ENCODE measurements at regions not wholly inside any gene's neighbourhood (a gene's known extent, or its start where the extent isn't known, plus 50 kb on each side); places are given as distances from the start of the nearest gene placed in this dataset.

DNA sequence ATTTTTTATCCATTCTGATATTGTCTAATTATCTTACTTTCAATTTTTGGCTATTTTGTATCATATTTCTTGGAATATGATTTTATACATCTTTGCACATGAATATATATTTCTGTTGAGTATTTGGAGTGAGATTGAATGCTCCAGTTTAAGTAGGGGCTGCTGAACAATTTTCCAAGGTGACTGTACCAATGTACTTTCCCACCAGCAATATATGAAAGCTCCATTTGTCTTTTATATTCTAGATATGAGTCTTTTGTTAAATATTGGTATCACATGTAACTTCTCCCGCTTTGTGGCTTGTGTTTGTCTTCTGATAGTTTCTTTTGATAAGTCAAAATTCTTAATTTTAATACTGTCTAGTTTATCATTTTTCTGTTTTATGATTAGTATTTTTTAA is 144.6 kb upstream of the MDFIC start:
- Histone ChIP-seq H3K4me3 (ENCODE audit: low read depth, low read length) (no peak overlapping the region), H3K27ac (ENCODE audit: insufficient read depth, low read length, poor library complexity, severe bottlenecking) (no peak overlapping the region), H3K4me1 (ENCODE audit: control insufficient read depth, insufficient read depth, low read length, poor library complexity, severe bottlenecking) (no peaks in the 10 kb centered on the region), H3K9me3 (ENCODE audit: control insufficient read depth in 2 of 2, low read length in 2 of 2) (no peaks in the 10 kb centered on the region), H3K27me3 (ENCODE audit: control insufficient read depth, insufficient read depth, low read length) (no peaks in the 10 kb centered on the region), H3K36me3 (ENCODE audit: control insufficient read depth, insufficient read depth, low read length) (no peaks in the 10 kb centered on the region)
- no peak for DNase-seq
- ATAC-seq (ENCODE audit: low read depth in 2 of 2), result no peak
- no peaks in the 10 kb centered on the region for H3K27me3 Mint-ChIP-seq
- no peaks in the 10 kb centered on the region for H3K4me1 Mint-ChIP-seq
- no peaks in the 10 kb centered on the region for H3K36me3 Mint-ChIP-seq
- peaks cover 0 to 3% (median 0%) of the 10 kb centered on the region in 7 donors for H3K9me3 Mint-ChIP-seq
- H3K27ac Mint-ChIP-seq, result no peak overlapping the region
- no peak overlapping the region for H3K4me3 Mint-ChIP-seq

DNA sequence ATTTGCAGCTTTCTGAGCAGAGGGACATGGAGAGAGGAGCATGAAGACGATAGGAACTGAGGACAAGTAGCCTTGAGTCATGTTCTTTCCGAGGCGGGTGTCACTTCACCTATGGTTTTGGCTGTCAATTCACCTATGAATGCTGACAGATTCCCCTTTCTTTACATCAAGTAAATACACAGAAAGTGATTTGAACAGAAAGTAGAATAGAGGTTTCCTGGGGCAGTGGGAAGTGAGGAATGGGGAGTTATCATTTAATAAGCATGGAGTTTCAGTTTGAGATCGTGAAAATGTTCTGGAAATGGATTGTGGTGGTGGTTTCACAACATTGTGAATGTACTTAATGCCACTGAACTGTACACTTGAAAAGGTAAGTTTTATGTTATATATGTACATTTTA is 138.4 kb upstream of the MDFIC start:
- H3K4me3 Mint-ChIP-seq, result no peak overlapping the region
- Histone ChIP-seq H3K27ac (ENCODE audit: insufficient read depth, low read length, poor library complexity, severe bottlenecking) (no peak overlapping the region), H3K9me3 (ENCODE audit: control insufficient read depth in 2 of 2, low read length in 2 of 2) (no peaks in the 10 kb centered on the region), H3K4me1 (ENCODE audit: control insufficient read depth, insufficient read depth, low read length, poor library complexity, severe bottlenecking) (no peaks in the 10 kb centered on the region), H3K36me3 (ENCODE audit: control insufficient read depth, insufficient read depth, low read length) (no peaks in the 10 kb centered on the region), H3K4me3 (ENCODE audit: low read depth, low read length) (no peak overlapping the region), H3K27me3 (ENCODE audit: control insufficient read depth, insufficient read depth, low read length) (no peaks in the 10 kb centered on the region)
- H3K27me3 Mint-ChIP-seq, result no peaks in the 10 kb centered on the region
- DNase-seq (no peak), ATAC-seq (ENCODE audit: low read depth in 2 of 2) (no peak)
- peaks cover 0 to 9% (median 0%) of the 10 kb centered on the region in 4 donors for H3K4me1 Mint-ChIP-seq
- no peak overlapping the region for H3K27ac Mint-ChIP-seq
- no peaks in the 10 kb centered on the region for H3K36me3 Mint-ChIP-seq
- H3K9me3 Mint-ChIP-seq, result peaks cover 0 to 2% (median 0%) of the 10 kb centered on the region in 7 donors

DNA sequence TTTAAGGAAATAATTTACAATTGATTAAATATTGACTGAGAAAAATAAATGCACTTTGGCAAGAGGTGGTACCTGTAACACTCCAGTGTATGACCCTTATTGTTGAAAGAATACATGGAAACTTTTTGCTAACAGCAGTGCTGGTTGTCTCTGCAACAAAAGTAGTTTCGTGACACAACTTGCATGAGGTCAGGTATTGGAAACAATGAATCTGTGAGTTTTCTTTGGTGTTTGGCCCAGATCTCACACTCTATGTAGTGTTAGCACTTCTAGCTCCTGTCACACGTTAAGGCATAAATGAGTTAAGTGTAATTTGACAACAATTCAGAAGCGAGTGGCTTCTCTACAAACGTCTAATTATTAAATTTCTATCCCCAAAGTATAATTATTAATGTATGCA is 137.7 kb upstream of the MDFIC start:
- no peak overlapping the region for H3K4me3 ChIP-seq (ENCODE audit: low read depth, low read length)
- no peaks in the 10 kb centered on the region for H3K9me3 ChIP-seq (ENCODE audit: control insufficient read depth in 2 of 2, low read length in 2 of 2)
- H3K4me1 ChIP-seq (ENCODE audit: control insufficient read depth, insufficient read depth, low read length, poor library complexity, severe bottlenecking), result no peaks in the 10 kb centered on the region
- Mint-ChIP-seq H3K9me3 (peaks cover 0 to 3% (median 0%) of the 10 kb centered on the region in 7 donors), H3K4me3 (no peak overlapping the region), H3K27ac (no peak overlapping the region), H3K4me1 (peaks cover 0 to 11% (median 0%) of the 10 kb centered on the region in 4 donors), H3K27me3 (no peaks in the 10 kb centered on the region), H3K36me3 (no peaks in the 10 kb centered on the region)
- H3K36me3 ChIP-seq (ENCODE audit: control insufficient read depth, insufficient read depth, low read length), result no peaks in the 10 kb centered on the region
- ATAC-seq (ENCODE audit: low read depth in 2 of 2), result no peak
- no peaks in the 10 kb centered on the region for H3K27me3 ChIP-seq (ENCODE audit: control insufficient read depth, insufficient read depth, low read length)
- H3K27ac ChIP-seq (ENCODE audit: insufficient read depth, low read length, poor library complexity, severe bottlenecking), result no peak overlapping the region
- no peak for DNase-seq

DNA sequence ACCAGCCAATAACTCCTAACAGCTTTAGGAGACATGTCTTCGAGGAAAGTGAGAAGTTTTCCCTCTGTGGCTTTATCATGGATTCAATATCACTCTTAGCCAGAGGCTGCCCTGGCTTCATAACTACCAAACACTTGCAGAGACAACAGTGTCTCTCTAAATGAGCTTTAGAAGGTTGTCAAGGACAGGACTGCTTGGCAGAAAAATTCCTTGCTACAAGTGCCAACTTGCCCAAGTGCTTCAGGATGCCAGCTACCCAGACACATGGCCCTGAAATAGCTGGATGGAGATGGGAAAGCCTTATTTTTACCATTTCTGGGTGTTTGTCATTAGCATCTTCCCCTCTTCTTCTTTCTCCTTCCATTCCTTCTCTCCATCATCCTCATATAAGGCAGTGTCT is 137.1 kb upstream of the MDFIC start:
- Histone ChIP-seq H3K4me1 (ENCODE audit: control insufficient read depth, insufficient read depth, low read length, poor library complexity, severe bottlenecking) (no peaks in the 10 kb centered on the region), H3K27ac (ENCODE audit: insufficient read depth, low read length, poor library complexity, severe bottlenecking) (no peak overlapping the region), H3K36me3 (ENCODE audit: control insufficient read depth, insufficient read depth, low read length) (no peaks in the 10 kb centered on the region), H3K27me3 (ENCODE audit: control insufficient read depth, insufficient read depth, low read length) (no peaks in the 10 kb centered on the region), H3K4me3 (ENCODE audit: low read depth, low read length) (no peak overlapping the region), H3K9me3 (ENCODE audit: control insufficient read depth in 2 of 2, low read length in 2 of 2) (no peaks in the 10 kb centered on the region)
- Mint-ChIP-seq H3K4me1 (peaks cover 0 to 11% (median 0%) of the 10 kb centered on the region in 4 donors), H3K4me3 (no peak overlapping the region), H3K27me3 (no peaks in the 10 kb centered on the region), H3K27ac (peak overlapping the region in 1 of 3 donors; percentile 11), H3K9me3 (peaks cover 0 to 4% (median 0%) of the 10 kb centered on the region in 7 donors), H3K36me3 (no peaks in the 10 kb centered on the region)
- DNase-seq, result no peak
- ATAC-seq (ENCODE audit: low read depth in 2 of 2), result no peak

- peaks cover 0 to 11% (median 0%) of the 10 kb centered on the region in 4 donors for H3K4me1 Mint-ChIP-seq
- no peak overlapping the region for H3K4me3 Mint-ChIP-seq
- H3K36me3 Mint-ChIP-seq, result no peaks in the 10 kb centered on the region
- H3K36me3 ChIP-seq (ENCODE audit: control insufficient read depth, insufficient read depth, low read length), result no peaks in the 10 kb centered on the region
- no peak for ATAC-seq (ENCODE audit: low read depth in 2 of 2)
- H3K4me3 ChIP-seq (ENCODE audit: low read depth, low read length), result no peak overlapping the region
- H3K27ac Mint-ChIP-seq, result no peak overlapping the region
- no peak overlapping the region for H3K27ac ChIP-seq (ENCODE audit: insufficient read depth, low read length, poor library complexity, severe bottlenecking)
- no peaks in the 10 kb centered on the region for H3K9me3 ChIP-seq (ENCODE audit: control insufficient read depth in 2 of 2, low read length in 2 of 2)
- H3K27me3 ChIP-seq (ENCODE audit: control insufficient read depth, insufficient read depth, low read length), result no peaks in the 10 kb centered on the region
- H3K9me3 Mint-ChIP-seq, result peaks cover 0 to 4% (median 0%) of the 10 kb centered on the region in 7 donors
- no peak for DNase-seq
- H3K4me1 ChIP-seq (ENCODE audit: control insufficient read depth, insufficient read depth, low read length, poor library complexity, severe bottlenecking), result no peaks in the 10 kb centered on the region
- H3K27me3 Mint-ChIP-seq, result no peaks in the 10 kb centered on the region
Measured at GRCh38 chr7:114785496-114785895, 136.4 kb upstream of the MDFIC start.

DNA sequence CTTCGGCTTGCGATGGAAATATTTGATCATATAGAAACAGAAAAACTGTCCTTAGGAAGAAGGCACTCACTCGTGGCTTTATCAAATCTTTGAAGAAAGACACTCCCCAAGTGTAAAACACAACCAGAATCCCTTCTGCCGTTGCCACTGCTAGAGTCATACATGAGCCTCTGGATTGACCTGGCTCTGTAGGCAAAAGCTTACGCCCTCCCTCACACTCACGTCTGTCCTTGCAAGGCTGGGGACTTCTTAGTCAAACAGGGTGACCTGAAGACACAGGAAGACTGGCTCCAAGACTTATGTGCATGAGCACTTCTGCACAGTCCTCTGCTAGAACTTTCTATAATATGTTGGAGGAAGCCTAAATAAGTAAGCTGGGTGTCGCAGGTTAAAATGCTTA is 135.4 kb upstream of the MDFIC start:
- no peaks in the 10 kb centered on the region for H3K4me1 ChIP-seq (ENCODE audit: control insufficient read depth, insufficient read depth, low read length, poor library complexity, severe bottlenecking)
- Mint-ChIP-seq H3K9me3 (peaks cover 0 to 4% (median 0%) of the 10 kb centered on the region in 7 donors), H3K27ac (no peak overlapping the region), H3K4me3 (peak overlapping the region in 2 of 4 donors; percentile 30 to 64), H3K27me3 (no peaks in the 10 kb centered on the region), H3K4me1 (peaks cover 0 to 11% (median 0%) of the 10 kb centered on the region in 4 donors), H3K36me3 (no peaks in the 10 kb centered on the region)
- no peak for DNase-seq
- H3K4me3 ChIP-seq (ENCODE audit: low read depth, low read length), result no peak overlapping the region
- no peaks in the 10 kb centered on the region for H3K27me3 ChIP-seq (ENCODE audit: control insufficient read depth, insufficient read depth, low read length)
- H3K36me3 ChIP-seq (ENCODE audit: control insufficient read depth, insufficient read depth, low read length), result no peaks in the 10 kb centered on the region
- no peak for ATAC-seq (ENCODE audit: low read depth in 2 of 2)
- H3K9me3 ChIP-seq (ENCODE audit: control insufficient read depth in 2 of 2, low read length in 2 of 2), result no peaks in the 10 kb centered on the region
- H3K27ac ChIP-seq (ENCODE audit: insufficient read depth, low read length, poor library complexity, severe bottlenecking), result no peak overlapping the region

DNA sequence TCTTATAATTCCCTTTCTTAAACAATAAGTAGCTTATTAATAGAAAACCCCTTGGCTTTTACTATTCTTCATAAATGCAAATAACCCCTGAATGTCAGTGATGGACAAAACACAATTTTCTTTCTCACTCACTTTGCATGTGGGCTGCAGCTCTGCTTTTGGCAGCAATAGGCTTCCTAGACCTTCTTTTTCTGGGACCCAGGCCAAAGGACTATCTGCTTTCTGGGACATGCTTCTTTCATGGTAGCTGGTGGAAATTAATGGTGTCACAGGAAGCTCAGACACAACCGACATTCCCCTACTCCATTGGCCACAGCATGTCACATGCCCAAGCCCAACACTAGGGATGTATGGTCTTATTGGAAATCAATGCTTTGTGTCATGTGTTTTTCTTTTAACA is 134.3 kb upstream of the MDFIC start:
- H3K27ac Mint-ChIP-seq, result no peak overlapping the region
- peaks cover 0 to 11% (median 0%) of the 10 kb centered on the region in 4 donors for H3K4me1 Mint-ChIP-seq
- H3K4me3 Mint-ChIP-seq, result no peak overlapping the region
- Histone ChIP-seq H3K4me3 (ENCODE audit: low read depth, low read length) (no peak overlapping the region), H3K27ac (ENCODE audit: insufficient read depth, low read length, poor library complexity, severe bottlenecking) (no peak overlapping the region), H3K27me3 (ENCODE audit: control insufficient read depth, insufficient read depth, low read length) (no peaks in the 10 kb centered on the region), H3K9me3 (ENCODE audit: control insufficient read depth in 2 of 2, low read length in 2 of 2) (no peaks in the 10 kb centered on the region), H3K4me1 (ENCODE audit: control insufficient read depth, insufficient read depth, low read length, poor library complexity, severe bottlenecking) (no peaks in the 10 kb centered on the region), H3K36me3 (ENCODE audit: control insufficient read depth, insufficient read depth, low read length) (no peaks in the 10 kb centered on the region)
- DNase-seq (no peak), ATAC-seq (ENCODE audit: low read depth in 2 of 2) (no peak)
- no peaks in the 10 kb centered on the region for H3K36me3 Mint-ChIP-seq
- peaks cover 0 to 2% (median 0%) of the 10 kb centered on the region in 7 donors for H3K9me3 Mint-ChIP-seq
- H3K27me3 Mint-ChIP-seq, result no peaks in the 10 kb centered on the region

DNA sequence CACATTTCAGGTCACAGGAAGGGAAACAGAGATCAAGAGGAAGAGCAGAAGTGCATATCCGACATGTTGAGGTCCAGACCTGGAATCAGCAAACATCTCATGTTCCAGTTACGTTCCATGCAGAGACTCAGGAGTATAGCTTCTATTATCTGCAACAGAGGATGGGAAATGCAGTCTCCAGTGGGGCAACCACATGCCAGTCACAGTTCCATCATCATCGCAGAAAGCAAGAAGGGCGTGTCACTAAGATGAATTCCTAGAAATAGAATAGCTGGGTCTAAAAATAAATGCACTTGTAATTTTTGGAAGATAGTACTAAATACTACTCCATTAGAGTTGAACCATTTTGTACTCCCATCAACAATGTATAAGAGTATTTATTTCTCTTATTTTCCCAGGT is 133.2 kb upstream of the MDFIC start:
- Histone ChIP-seq H3K4me1 (ENCODE audit: control insufficient read depth, insufficient read depth, low read length, poor library complexity, severe bottlenecking) (no peaks in the 10 kb centered on the region), H3K27ac (ENCODE audit: insufficient read depth, low read length, poor library complexity, severe bottlenecking) (no peak overlapping the region), H3K4me3 (ENCODE audit: low read depth, low read length) (no peak overlapping the region), H3K9me3 (ENCODE audit: control insufficient read depth in 2 of 2, low read length in 2 of 2) (no peaks in the 10 kb centered on the region), H3K36me3 (ENCODE audit: control insufficient read depth, insufficient read depth, low read length) (no peaks in the 10 kb centered on the region), H3K27me3 (ENCODE audit: control insufficient read depth, insufficient read depth, low read length) (no peaks in the 10 kb centered on the region)
- Mint-ChIP-seq H3K27ac (no peak overlapping the region), H3K9me3 (peaks cover 0 to 2% (median 0%) of the 10 kb centered on the region in 7 donors), H3K27me3 (no peaks in the 10 kb centered on the region), H3K4me1 (peaks cover 0 to 20% (median 2%) of the 10 kb centered on the region in 4 donors), H3K36me3 (no peaks in the 10 kb centered on the region), H3K4me3 (no peak overlapping the region)
- DNase-seq (no peak), ATAC-seq (ENCODE audit: low read depth in 2 of 2) (no peak)
